Panc1 (cell line): ENCODE measurements at regions not wholly inside any gene's neighbourhood (a gene's known extent, or its start where the extent isn't known, plus 50 kb on each side); places are given as distances from the start of the nearest gene placed in this dataset.
A peak's percentile ranks its signal among the peaks of the same experiment; 100 is the strongest.

Experiments
- ATAC-seq: fragments of 200-7000 bp; cut with Tn5 transposase; 2 replicates; pipeline ENCODE4 v1.9.1; 2020; ENCODE audit warnings: mild to moderate bottlenecking, moderate library complexity
- BruUV-seq: library from RNA; stranded (reverse); fragments of 400-500 nt; replicated peaks from 2 replicates; lab custom pipeline; 2021; lab: Mats Ljungman, UMichigan
- CTCF ChIA-PET: fragments of 300-600 bp; sonication (Branson Sonifier 250); formaldehyde crosslinking; loops from one replicate; lab custom pipeline; 2022; ENCODE audit warnings: antibody characterized with exemption; lab: Charles Lee
- POLR2A ChIA-PET: fragments of 300-600 bp; sonication (Branson Sonifier 250); formaldehyde crosslinking; loops from one replicate; lab custom pipeline; 2022; ENCODE audit warnings: antibody characterized with exemption; lab: Charles Lee
- DNase-seq: peaks from one replicate; pipeline ENCODE4 v3.0.0-alpha.2; 2010; ENCODE audit warnings: low read depth, low spot score
- H3K27ac ChIP-seq: 2 replicates; pipeline ENCODE4 v1.5.1; 2011; ENCODE audit warnings: mild to moderate bottlenecking, low read length, inconsistent platforms
- H3K27me3 ChIP-seq: fragments of 200-500 bp; sonication (Bioruptor generic); 2 replicates; pipeline ENCODE4 v1.6.0; 2014; ENCODE audit warnings: low read length, inconsistent platforms; ENCODE audit not compliant: control insufficient read depth, insufficient read depth
- H3K36me3 ChIP-seq: fragments of 200-500 bp; sonication (Bioruptor generic); 2 replicates; pipeline ENCODE4 v1.5.1; 2014; ENCODE audit warnings: inconsistent platforms, mild to moderate bottlenecking, low read length, moderate library complexity; ENCODE audit not compliant: control insufficient read depth, insufficient read depth
- H3K4me1 ChIP-seq: 2 replicates; pipeline ENCODE4 v1.5.1; 2011; ENCODE audit warnings: inconsistent platforms, mild to moderate bottlenecking, low read length, moderate library complexity; ENCODE audit not compliant: control insufficient read depth, insufficient read depth
- H3K4me3 ChIP-seq, 2 experiments: 2 replicates each; pipeline ENCODE4 v1.5.1; 2011 to 2012; ENCODE audit warnings: low read depth in 2 of 2, low read length in 2 of 2, mild to moderate bottlenecking in 2 of 2, inconsistent platforms in 1 of 2, moderate library complexity in 1 of 2
- H3K9me3 ChIP-seq: fragments of 200-500 bp; sonication (Bioruptor generic); 2 replicates; pipeline ENCODE4 v1.5.1; 2014; ENCODE audit warnings: low read depth, mild to moderate bottlenecking, inconsistent platforms, low read length, moderate library complexity; ENCODE audit not compliant: control insufficient read depth, insufficient read depth
- POLR2AphosphoS5 ChIP-seq: IDR thresholded peaks from 2 replicates; pipeline ENCODE4 v1.6.1; 2012; ENCODE audit warnings: mild to moderate bottlenecking, low read depth, low read length, moderate library complexity
- SIN3A ChIP-seq: IDR thresholded peaks from 2 replicates; pipeline ENCODE4 v1.6.1; 2012; ENCODE audit warnings: low read depth, mild to moderate bottlenecking, low read length, moderate library complexity, borderline replicate concordance; ENCODE audit not compliant: insufficient read depth
- TCF7L2 ChIP-seq: IDR thresholded peaks from 2 replicates; pipeline ENCODE4 v1.6.1; 2011; ENCODE audit warnings: mild to moderate bottlenecking, low read depth, low read length, inconsistent platforms
- in situ Hi-C: cut with HindIII; loops from 2 replicates; pipeline ENCODE4 v1.10.0; 2016; ENCODE audit warnings: low sequenced_read_pairs, low pct_unique_long_range_greater_than_20kb
- intact Hi-C: fragments of 100-400 bp; cut with micrococcal nuclease; formaldehyde crosslinking; loops from one replicate; pipeline ENCODE4 v1.10.0; 2022; ENCODE audit not compliant: unreplicated experiment
- TF ChIP-seq, protein P1 (sequence below): fragments of 450-650 bp; IDR thresholded peaks from 2 replicates; pipeline ENCODE4 v1.5.1; 2017; ENCODE audit warnings: mild to moderate bottlenecking
- TF ChIP-seq, protein P2 (sequence below), 2 experiments: IDR thresholded peaks; 2 replicates each; pipeline ENCODE4 v1.6.1; 2011 to 2012; ENCODE audit warnings: low read depth in 2 of 2, control low read depth in 1 of 2, low read length in 1 of 2, mild to moderate bottlenecking in 1 of 2, moderate library complexity in 1 of 2; ENCODE audit not compliant: insufficient read depth in 1 of 2

DNA sequence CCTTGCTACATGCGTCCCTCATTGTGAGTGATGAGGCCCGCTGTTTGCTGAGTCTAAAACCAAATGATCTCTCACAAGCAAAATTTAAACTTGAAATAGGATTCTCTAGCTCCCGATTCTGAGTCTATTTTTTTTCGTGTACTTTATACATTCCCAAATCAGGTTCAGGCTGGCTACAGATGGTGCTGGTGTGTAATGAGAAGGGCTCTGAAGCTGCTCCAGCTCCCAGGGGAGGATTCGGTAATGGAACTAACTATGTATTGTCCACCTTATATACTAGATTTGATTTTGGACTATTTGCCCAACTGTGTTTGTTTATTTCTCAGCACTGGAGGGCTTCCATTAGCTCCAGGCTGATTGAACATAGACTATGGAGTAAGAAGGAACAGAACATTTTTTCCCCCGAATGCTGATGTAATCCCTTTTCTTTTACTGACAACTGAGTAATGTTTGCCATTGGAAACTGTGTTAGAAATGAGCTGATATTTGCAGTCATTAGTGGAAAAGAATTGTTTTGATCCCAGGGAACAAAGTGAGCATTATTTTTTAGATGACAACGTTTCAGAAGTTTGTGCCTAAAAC, 274.0 kb upstream of the FIGN start:
- H3K9me3 ChIP-seq: no peaks in the 10 kb centered on the region
- H3K36me3 ChIP-seq: no peaks in the 10 kb centered on the region
- no peak overlapping the region for H3K4me3 ChIP-seq
- no TSS peak for BruUV-seq
- no peaks in the 10 kb centered on the region; the same call in 1 of the 2 replicates for H3K4me1 ChIP-seq
- ATAC-seq (no peak), DNase-seq (no peak)
- H3K27ac ChIP-seq: peak overlapping the region; percentile 24; the same call in 1 of the 2 replicates
- no peaks in the 10 kb centered on the region for H3K27me3 ChIP-seq
- CTCF ChIA-PET: no interaction called here
- POLR2A ChIA-PET: no interaction called here
- no peak for TF ChIP-seq TCF7L2
- TF ChIP-seq, protein P1, sequence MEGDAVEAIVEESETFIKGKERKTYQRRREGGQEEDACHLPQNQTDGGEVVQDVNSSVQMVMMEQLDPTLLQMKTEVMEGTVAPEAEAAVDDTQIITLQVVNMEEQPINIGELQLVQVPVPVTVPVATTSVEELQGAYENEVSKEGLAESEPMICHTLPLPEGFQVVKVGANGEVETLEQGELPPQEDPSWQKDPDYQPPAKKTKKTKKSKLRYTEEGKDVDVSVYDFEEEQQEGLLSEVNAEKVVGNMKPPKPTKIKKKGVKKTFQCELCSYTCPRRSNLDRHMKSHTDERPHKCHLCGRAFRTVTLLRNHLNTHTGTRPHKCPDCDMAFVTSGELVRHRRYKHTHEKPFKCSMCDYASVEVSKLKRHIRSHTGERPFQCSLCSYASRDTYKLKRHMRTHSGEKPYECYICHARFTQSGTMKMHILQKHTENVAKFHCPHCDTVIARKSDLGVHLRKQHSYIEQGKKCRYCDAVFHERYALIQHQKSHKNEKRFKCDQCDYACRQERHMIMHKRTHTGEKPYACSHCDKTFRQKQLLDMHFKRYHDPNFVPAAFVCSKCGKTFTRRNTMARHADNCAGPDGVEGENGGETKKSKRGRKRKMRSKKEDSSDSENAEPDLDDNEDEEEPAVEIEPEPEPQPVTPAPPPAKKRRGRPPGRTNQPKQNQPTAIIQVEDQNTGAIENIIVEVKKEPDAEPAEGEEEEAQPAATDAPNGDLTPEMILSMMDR: no peak
- no peak for TF ChIP-seq SIN3A
- TF ChIP-seq POLR2AphosphoS5: no peak
- TF ChIP-seq, protein P2, sequence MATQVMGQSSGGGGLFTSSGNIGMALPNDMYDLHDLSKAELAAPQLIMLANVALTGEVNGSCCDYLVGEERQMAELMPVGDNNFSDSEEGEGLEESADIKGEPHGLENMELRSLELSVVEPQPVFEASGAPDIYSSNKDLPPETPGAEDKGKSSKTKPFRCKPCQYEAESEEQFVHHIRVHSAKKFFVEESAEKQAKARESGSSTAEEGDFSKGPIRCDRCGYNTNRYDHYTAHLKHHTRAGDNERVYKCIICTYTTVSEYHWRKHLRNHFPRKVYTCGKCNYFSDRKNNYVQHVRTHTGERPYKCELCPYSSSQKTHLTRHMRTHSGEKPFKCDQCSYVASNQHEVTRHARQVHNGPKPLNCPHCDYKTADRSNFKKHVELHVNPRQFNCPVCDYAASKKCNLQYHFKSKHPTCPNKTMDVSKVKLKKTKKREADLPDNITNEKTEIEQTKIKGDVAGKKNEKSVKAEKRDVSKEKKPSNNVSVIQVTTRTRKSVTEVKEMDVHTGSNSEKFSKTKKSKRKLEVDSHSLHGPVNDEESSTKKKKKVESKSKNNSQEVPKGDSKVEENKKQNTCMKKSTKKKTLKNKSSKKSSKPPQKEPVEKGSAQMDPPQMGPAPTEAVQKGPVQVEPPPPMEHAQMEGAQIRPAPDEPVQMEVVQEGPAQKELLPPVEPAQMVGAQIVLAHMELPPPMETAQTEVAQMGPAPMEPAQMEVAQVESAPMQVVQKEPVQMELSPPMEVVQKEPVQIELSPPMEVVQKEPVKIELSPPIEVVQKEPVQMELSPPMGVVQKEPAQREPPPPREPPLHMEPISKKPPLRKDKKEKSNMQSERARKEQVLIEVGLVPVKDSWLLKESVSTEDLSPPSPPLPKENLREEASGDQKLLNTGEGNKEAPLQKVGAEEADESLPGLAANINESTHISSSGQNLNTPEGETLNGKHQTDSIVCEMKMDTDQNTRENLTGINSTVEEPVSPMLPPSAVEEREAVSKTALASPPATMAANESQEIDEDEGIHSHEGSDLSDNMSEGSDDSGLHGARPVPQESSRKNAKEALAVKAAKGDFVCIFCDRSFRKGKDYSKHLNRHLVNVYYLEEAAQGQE (IDR thresholded peaks at IDR 0.05; ENCODE audit: insufficient read depth in 1 of 2, low read depth in 2 of 2, low read length in 1 of 2): no peak
- intact Hi-C loops (no loop called here), in situ Hi-C loops (no loop called here)

DNA sequence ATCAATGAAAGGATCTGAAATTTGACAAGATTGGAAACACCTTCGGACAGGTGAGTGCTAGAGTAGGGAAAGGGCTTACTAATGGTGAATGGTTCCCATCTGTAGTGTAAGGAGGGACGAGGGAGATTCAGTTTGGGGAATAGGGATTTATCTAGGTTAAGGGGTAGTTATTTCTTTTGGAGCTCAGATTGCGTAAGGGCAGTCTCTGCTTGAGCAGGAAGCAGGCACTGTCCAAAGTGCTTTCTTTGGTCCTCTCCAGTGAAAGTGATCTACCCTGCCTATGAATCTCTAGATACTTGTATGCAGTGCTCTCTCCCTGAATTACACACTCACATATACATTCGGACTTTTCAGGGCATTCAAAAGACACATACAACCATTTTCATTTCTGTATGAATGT, 272.9 kb upstream of the FIGN start:
- TF ChIP-seq TCF7L2 (no peak), POLR2AphosphoS5 (no peak), SIN3A (no peak)
- TF ChIP-seq, protein P2 (IDR thresholded peaks at IDR 0.05; ENCODE audit: insufficient read depth in 1 of 2, low read depth in 2 of 2, low read length in 1 of 2): no peak
- TF ChIP-seq, protein P1: no peak
- ATAC-seq: no peak
- Histone ChIP-seq H3K4me1 (no peaks in the 10 kb centered on the region; the same call in 1 of the 2 replicates), H3K4me3 (no peak overlapping the region), H3K27me3 (no peaks in the 10 kb centered on the region), H3K9me3 (no peaks in the 10 kb centered on the region), H3K27ac (no peak overlapping the region), H3K36me3 (no peaks in the 10 kb centered on the region)
- intact Hi-C loops: no loop called here
- no peak for DNase-seq
- ChIA-PET CTCF (no interaction called here), POLR2A (no interaction called here)
- no TSS peak for BruUV-seq
- in situ Hi-C loops: no loop called here
